HEK293 (cell line): ENCODE measurements at regions not wholly inside any gene's neighbourhood (a gene's known extent, or its start where the extent isn't known, plus 50 kb on each side); places are given as distances from the start of the nearest gene placed in this dataset.

Experiments used
- CTCF ChIA-PET: fragments of 350-600 bp; formaldehyde crosslinking; extraction: SDS; loops from one replicate; lab custom pipeline; 2021; ENCODE audit warnings: antibody characterized with exemption; lab: Yijun Ruan, JAX
- POLR2A ChIA-PET: fragments of 300-600 bp; formaldehyde crosslinking; extraction: SDS; loops from one replicate; lab custom pipeline; 2020; ENCODE audit warnings: antibody characterized with exemption, inconsistent platforms; lab: Yijun Ruan, JAX
- H3K27ac ChIP-seq: fragments of 200-500 bp; sonication (Bioruptor generic); 2 replicates; pipeline ENCODE4 v1.5.1; 2014; ENCODE audit warnings: low read depth, low read length, control low read depth, inconsistent platforms; ENCODE audit errors: extremely low read depth
- H3K36me3 ChIP-seq, 2 experiments: fragments of 200-500 bp in 1 of 2; sonication (Bioruptor generic) in 1 of 2; 1 replicate in 1 of 2; 2 replicates in 1 of 2; pipeline ENCODE4 v1.5.1; 2014 to 2017; ENCODE audit warnings: inconsistent platforms in 2 of 2, low read length in 2 of 2; ENCODE audit not compliant: control insufficient read depth in 2 of 2, insufficient read depth in 1 of 2
- H3K4me1 ChIP-seq: fragments of 200-500 bp; sonication (Bioruptor generic); 2 replicates; pipeline ENCODE4 v1.5.1; 2014; ENCODE audit warnings: mild to moderate bottlenecking, low read length, inconsistent platforms; ENCODE audit not compliant: control insufficient read depth, insufficient read depth
- H3K4me3 ChIP-seq: 2 replicates; pipeline ENCODE4 v1.5.1; 2011; ENCODE audit warnings: low read depth, mild to moderate bottlenecking, control low read depth, low read length, moderate library complexity
- H3K9me3 ChIP-seq: fragments of 200-500 bp; sonication (Bioruptor generic); 2 replicates; pipeline ENCODE4 v1.5.1; 2014; ENCODE audit warnings: low read depth, low read length, inconsistent platforms; ENCODE audit not compliant: control insufficient read depth, insufficient read depth
- GLIS1 ChIP-seq: fragments of 450-650 bp; formaldehyde crosslinking; IDR thresholded peaks from 2 replicates; pipeline ENCODE4 v1.5.1; 2016; ENCODE audit warnings: missing biosample characterization, missing genetic modification characterization
- KLF16 ChIP-seq: fragments of 450-650 bp; formaldehyde crosslinking; IDR thresholded peaks from 2 replicates; pipeline ENCODE4 v1.5.1; 2017; ENCODE audit warnings: missing biosample characterization, missing genetic modification characterization
- ZBTB20 ChIP-seq: fragments of 450-650 bp; formaldehyde crosslinking; IDR thresholded peaks from 2 replicates; pipeline ENCODE4 v1.5.1; 2016; ENCODE audit warnings: missing biosample characterization, missing genetic modification characterization
- ZNF138 ChIP-seq: fragments of 450-650 bp; formaldehyde crosslinking; IDR thresholded peaks from 2 replicates; pipeline ENCODE4 v1.5.1; 2016; ENCODE audit warnings: missing biosample characterization, missing genetic modification characterization, borderline replicate concordance
- ZNF169 ChIP-seq: fragments of 450-650 bp; formaldehyde crosslinking; IDR thresholded peaks from 2 replicates; pipeline ENCODE4 v1.5.1; 2016; ENCODE audit warnings: missing biosample characterization, missing genetic modification characterization
- ZNF184 ChIP-seq: fragments of 450-650 bp; IDR thresholded peaks from 2 replicates; pipeline ENCODE4 v1.5.1; 2018; ENCODE audit warnings: missing biosample characterization, mild to moderate bottlenecking, missing genetic modification characterization
- ZNF266 ChIP-seq: fragments of 450-650 bp; formaldehyde crosslinking; IDR thresholded peaks from 2 replicates; pipeline ENCODE4 v1.5.1; 2016; ENCODE audit warnings: missing biosample characterization, missing genetic modification characterization, low read depth
- ZNF350 ChIP-seq: fragments of 450-650 bp; formaldehyde crosslinking; IDR thresholded peaks from 2 replicates; pipeline ENCODE4 v1.5.0; 2017; ENCODE audit warnings: missing biosample characterization, mild to moderate bottlenecking, missing genetic modification characterization
- ZNF354C ChIP-seq: fragments of 450-650 bp; formaldehyde crosslinking; IDR thresholded peaks from 2 replicates; pipeline ENCODE4 v1.5.1; 2016; ENCODE audit warnings: missing biosample characterization, missing genetic modification characterization, low read depth, borderline replicate concordance
- ZNF433 ChIP-seq: fragments of 450-650 bp; formaldehyde crosslinking; IDR thresholded peaks from 2 replicates; pipeline ENCODE4 v1.5.1; 2016; ENCODE audit warnings: missing biosample characterization, missing genetic modification characterization, low read depth
- ZNF549 ChIP-seq: fragments of 450-650 bp; IDR thresholded peaks from 2 replicates; pipeline ENCODE4 v1.5.1; 2018; ENCODE audit warnings: missing biosample characterization, missing genetic modification characterization, mild to moderate bottlenecking, inconsistent platforms, moderate library complexity
- ZNF561 ChIP-seq: fragments of 450-650 bp; IDR thresholded peaks from 2 replicates; pipeline ENCODE4 v1.5.1; 2018; ENCODE audit warnings: missing biosample characterization, missing genetic modification characterization, borderline replicate concordance
- ZNF571 ChIP-seq: fragments of 450-650 bp; formaldehyde crosslinking; IDR thresholded peaks from 2 replicates; pipeline ENCODE4 v1.5.0; 2017; ENCODE audit warnings: missing biosample characterization, missing genetic modification characterization
- ZNF623 ChIP-seq: fragments of 450-650 bp; formaldehyde crosslinking; IDR thresholded peaks from 2 replicates; pipeline ENCODE4 v1.5.1; 2016; ENCODE audit warnings: missing biosample characterization, missing genetic modification characterization
- ZNF664 ChIP-seq: fragments of 450-650 bp; formaldehyde crosslinking; IDR thresholded peaks from 2 replicates; pipeline ENCODE4 v1.5.1; 2016; ENCODE audit warnings: missing biosample characterization, missing genetic modification characterization
- ZXDB ChIP-seq: fragments of 450-650 bp; formaldehyde crosslinking; IDR thresholded peaks from 2 replicates; pipeline ENCODE4 v1.5.1; 2016; ENCODE audit warnings: missing biosample characterization, missing genetic modification characterization
- TF ChIP-seq, protein P1 (sequence below): fragments of 450-650 bp; formaldehyde crosslinking; IDR thresholded peaks from 2 replicates; pipeline ENCODE4 v1.5.1; 2017; ENCODE audit warnings: missing biosample characterization, mild to moderate bottlenecking, missing genetic modification characterization, moderate library complexity
- TF ChIP-seq, protein P2 (sequence below): fragments of 450-650 bp; formaldehyde crosslinking; IDR thresholded peaks from 2 replicates; pipeline ENCODE4 v1.5.1; 2016; ENCODE audit warnings: missing biosample characterization, missing genetic modification characterization
- TF ChIP-seq, protein P3 (sequence below): fragments of 450-650 bp; formaldehyde crosslinking; IDR thresholded peaks from 2 replicates; pipeline ENCODE4; 2016; ENCODE audit warnings: missing biosample characterization, missing genetic modification characterization

GRCh38 chr2:12243381-12243780, 473.4 kb upstream of the TRIB2 start:
- CTCF ChIA-PET: interaction anchor here (0.8 kb wide), 1 partner anchor 53 kb away, joined by 4 read pairs; no protein-coding TSS in a partner anchor
- TF ChIP-seq ZNF169 (tag by site-specific recombination): no peak
- TF ChIP-seq, protein P1, sequence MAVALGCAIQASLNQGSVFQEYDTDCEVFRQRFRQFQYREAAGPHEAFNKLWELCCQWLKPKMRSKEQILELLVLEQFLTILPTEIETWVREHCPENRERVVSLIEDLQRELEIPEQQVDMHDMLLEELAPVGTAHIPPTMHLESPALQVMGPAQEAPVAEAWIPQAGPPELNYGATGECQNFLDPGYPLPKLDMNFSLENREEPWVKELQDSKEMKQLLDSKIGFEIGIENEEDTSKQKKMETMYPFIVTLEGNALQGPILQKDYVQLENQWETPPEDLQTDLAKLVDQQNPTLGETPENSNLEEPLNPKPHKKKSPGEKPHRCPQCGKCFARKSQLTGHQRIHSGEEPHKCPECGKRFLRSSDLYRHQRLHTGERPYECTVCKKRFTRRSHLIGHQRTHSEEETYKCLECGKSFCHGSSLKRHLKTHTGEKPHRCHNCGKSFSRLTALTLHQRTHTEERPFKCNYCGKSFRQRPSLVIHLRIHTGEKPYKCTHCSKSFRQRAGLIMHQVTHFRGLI (tag by site-specific recombination): no peak
- TF ChIP-seq ZXDB: no peak
- no peak for TF ChIP-seq GLIS1 (tag by site-specific recombination)
- TF ChIP-seq, protein P2, sequence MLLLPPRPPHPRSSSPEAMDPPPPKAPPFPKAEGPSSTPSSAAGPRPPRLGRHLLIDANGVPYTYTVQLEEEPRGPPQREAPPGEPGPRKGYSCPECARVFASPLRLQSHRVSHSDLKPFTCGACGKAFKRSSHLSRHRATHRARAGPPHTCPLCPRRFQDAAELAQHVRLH (tag by site-specific recombination): no peak
- no peak for TF ChIP-seq ZNF571 (tag by site-specific recombination)
- no peak for TF ChIP-seq ZNF350 (tag by site-specific recombination)
- TF ChIP-seq ZNF561 (tag by site-specific recombination): no peak
- POLR2A ChIA-PET: no interaction called here
- Histone ChIP-seq H3K36me3 (no peaks in the 10 kb centered on the region), H3K4me3 (no peak overlapping the region), H3K27ac (no peak overlapping the region), H3K4me1 (no peaks in the 10 kb centered on the region), H3K9me3 (no peaks in the 10 kb centered on the region)

GRCh38 chr2:12244070-12244469, 472.7 kb upstream of the TRIB2 start:
- Histone ChIP-seq H3K9me3 (no peaks in the 10 kb centered on the region), H3K36me3 (no peaks in the 10 kb centered on the region), H3K4me1 (no peaks in the 10 kb centered on the region), H3K27ac (no peak overlapping the region), H3K4me3 (no peak overlapping the region)
- CTCF ChIA-PET: no interaction called here
- POLR2A ChIA-PET: no interaction called here
- TF ChIP-seq ZNF549 (tag by site-specific recombination) (no peak), ZNF433 (tag by site-specific recombination) (no peak), ZNF184 (tag by site-specific recombination) (no peak), ZNF664 (no peak), ZNF354C (tag by site-specific recombination) (no peak), ZNF266 (no peak)
- TF ChIP-seq, protein P3, sequence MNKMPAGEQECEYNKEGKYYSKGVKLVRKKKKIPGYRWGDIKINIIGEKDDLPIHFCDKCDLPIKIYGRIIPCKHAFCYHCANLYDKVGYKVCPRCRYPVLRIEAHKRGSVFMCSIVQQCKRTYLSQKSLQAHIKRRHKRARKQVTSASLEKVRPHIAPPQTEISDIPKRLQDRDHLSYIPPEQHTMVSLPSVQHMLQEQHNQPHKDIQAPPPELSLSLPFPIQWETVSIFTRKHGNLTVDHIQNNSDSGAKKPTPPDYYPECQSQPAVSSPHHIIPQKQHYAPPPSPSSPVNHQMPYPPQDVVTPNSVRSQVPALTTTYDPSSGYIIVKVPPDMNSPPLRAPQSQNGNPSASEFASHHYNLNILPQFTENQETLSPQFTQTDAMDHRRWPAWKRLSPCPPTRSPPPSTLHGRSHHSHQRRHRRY: no peak

DNA sequence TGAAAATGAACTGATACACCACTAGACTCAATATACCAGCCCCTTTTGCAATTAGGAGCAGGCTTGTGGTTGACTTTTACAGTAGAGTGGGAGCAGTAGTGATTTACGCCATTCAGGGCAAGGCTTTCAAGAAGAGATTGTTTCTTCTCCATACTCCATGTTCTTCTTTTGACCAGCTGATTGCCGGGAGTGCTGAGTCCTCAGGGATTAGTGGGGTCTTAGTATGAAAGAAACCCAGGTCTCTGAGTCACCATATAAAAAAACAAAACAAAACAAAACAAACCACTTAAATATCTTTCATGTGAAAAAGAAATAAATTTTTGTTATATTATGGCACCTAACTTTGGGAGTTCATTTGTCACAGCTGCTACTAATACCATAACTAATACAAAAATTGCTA, 465.6 kb upstream of the TRIB2 start:
- no peaks in the 10 kb centered on the region for H3K4me1 ChIP-seq
- no peak overlapping the region for H3K27ac ChIP-seq
- CTCF ChIA-PET: interaction anchor here (1.0 kb wide), 1 partner anchor 16 kb away, joined by 3 read pairs; no protein-coding TSS in a partner anchor
- no peak for TF ChIP-seq KLF16
- TF ChIP-seq ZBTB20 (tag by site-specific recombination): no peak
- TF ChIP-seq ZNF138: no peak
- TF ChIP-seq ZNF623 (tag by site-specific recombination): no peak
- H3K4me3 ChIP-seq: no peak overlapping the region
- POLR2A ChIA-PET: no interaction called here
- H3K9me3 ChIP-seq: no peaks in the 10 kb centered on the region
- H3K36me3 ChIP-seq: no peaks in the 10 kb centered on the region
